ENCODE measurements at regions not wholly inside any gene's neighbourhood (a gene's known extent, or its start where the extent isn't known, plus 50 kb on each side); places are given as distances from the start of the nearest gene placed in this dataset.

DNA sequence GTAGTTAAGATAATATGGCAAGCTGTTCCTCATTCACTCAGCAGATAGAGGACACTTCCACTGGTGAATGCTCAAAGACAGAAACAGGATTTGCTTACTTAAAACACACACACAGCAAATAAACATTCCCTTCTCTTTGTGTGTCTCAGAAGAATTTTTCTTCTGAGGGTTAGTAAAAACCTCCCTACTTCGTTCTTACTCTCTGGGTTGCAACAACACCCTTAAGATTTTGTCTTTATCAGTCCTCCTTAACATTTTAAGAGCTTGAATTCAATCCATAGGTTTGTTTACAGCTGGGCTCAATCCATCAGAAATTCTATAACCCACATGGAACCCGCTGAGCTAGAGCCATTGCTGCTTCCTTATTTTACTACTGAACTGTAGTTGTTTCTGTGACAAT is 237.4 kb upstream of the PIK3R1 start:
- Histone ChIP-seq H3K36me3 (no peaks in the 10 kb centered on the region), H3K27me3 (no peaks in the 10 kb centered on the region), H3K4me1 (peaks cover 17% of the 10 kb centered on the region), H3K4me3 (no peak overlapping the region), H3K27ac (peak overlapping the region; percentile 12), H3K9me3 (no peaks in the 10 kb centered on the region)
- no peak for DNase-seq (ENCODE audit: extremely low spot score in 2 of 2)
- TF ChIP-seq POLR2AphosphoS5 (IDR thresholded peaks at IDR 0.05; ENCODE audit: insufficient read depth in 1 of 2, low read depth in 1 of 2), result no peak
- TF ChIP-seq, protein P1, sequence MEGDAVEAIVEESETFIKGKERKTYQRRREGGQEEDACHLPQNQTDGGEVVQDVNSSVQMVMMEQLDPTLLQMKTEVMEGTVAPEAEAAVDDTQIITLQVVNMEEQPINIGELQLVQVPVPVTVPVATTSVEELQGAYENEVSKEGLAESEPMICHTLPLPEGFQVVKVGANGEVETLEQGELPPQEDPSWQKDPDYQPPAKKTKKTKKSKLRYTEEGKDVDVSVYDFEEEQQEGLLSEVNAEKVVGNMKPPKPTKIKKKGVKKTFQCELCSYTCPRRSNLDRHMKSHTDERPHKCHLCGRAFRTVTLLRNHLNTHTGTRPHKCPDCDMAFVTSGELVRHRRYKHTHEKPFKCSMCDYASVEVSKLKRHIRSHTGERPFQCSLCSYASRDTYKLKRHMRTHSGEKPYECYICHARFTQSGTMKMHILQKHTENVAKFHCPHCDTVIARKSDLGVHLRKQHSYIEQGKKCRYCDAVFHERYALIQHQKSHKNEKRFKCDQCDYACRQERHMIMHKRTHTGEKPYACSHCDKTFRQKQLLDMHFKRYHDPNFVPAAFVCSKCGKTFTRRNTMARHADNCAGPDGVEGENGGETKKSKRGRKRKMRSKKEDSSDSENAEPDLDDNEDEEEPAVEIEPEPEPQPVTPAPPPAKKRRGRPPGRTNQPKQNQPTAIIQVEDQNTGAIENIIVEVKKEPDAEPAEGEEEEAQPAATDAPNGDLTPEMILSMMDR (IDR thresholded peaks at IDR 0.05), result no peak
- TF ChIP-seq POLR2A (IDR thresholded peaks at IDR 0.05), result no peak
- intact Hi-C loops (cut with DNase I), result no loop called here

DNA sequence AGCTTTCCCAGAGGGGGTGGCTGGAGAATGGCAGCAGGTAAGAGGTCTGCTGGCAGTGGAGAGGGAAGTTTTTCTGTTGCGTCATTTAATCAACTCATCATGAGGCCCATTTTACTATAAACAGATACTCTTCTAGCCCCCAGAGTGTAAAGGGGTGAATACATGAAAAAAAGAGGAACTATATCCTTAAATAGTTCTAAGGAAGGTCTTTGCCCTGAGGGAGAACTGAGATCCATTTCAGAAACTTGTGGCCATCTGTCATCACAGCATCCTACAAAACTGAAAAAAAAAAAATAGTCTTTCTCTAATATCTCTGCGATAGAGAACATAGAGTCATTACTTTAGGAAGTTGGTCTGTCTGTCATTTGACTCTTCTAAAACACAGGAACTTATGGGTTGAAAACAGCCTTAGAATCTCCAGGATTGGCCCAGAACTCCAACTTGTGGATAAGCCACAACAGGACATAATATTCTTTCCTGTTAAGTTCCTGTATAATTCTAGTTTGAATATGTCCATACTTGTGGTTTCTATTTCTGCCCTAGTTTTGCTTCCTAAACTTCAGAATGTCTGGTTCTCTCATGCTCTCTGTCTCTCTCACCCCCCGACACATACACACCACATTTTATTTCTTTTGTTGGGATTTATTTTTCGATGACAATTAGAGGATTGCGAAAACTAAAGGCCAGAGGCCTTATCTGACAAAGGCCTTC is 238.5 kb upstream of the PIK3R1 start:
- no peak for TF ChIP-seq POLR2AphosphoS5 (IDR thresholded peaks at IDR 0.05; ENCODE audit: insufficient read depth in 1 of 2, low read depth in 1 of 2)
- no peak for TF ChIP-seq POLR2A (IDR thresholded peaks at IDR 0.05)
- TF ChIP-seq, protein P1 (IDR thresholded peaks at IDR 0.05), result no peak
- intact Hi-C loops (cut with DNase I), result no loop called here
- Histone ChIP-seq H3K9me3 (no peaks in the 10 kb centered on the region), H3K27me3 (no peaks in the 10 kb centered on the region), H3K4me1 (peaks cover 24% of the 10 kb centered on the region), H3K4me3 (no peak overlapping the region), H3K36me3 (no peaks in the 10 kb centered on the region), H3K27ac (peak overlapping the region; percentile 42)
- no peak for DNase-seq (ENCODE audit: extremely low spot score in 2 of 2)

DNA sequence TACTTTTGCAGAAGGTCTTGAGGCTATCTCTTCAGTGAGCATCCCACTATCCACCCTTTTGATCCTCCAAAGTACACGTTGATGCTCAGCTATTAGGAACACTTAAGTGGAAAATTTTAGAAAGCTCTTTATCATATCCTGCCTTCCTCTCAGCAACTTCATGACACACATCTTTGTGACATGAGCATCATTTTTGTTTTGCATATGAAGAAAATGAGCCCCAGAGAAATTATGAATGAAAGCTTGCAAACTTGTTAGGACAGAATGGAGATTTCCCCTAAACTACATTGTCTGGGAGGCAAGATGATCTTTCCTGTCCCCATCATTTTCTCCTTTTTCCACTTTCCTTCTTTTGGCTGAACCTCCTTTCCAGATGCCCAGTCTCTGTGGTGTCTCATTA is 239.4 kb upstream of the PIK3R1 start:
- DNase-seq (ENCODE audit: extremely low spot score in 2 of 2), result no peak
- intact Hi-C loops (cut with DNase I), result no loop called here
- Histone ChIP-seq H3K27me3 (no peaks in the 10 kb centered on the region), H3K9me3 (no peaks in the 10 kb centered on the region), H3K4me1 (peaks cover 33% of the 10 kb centered on the region), H3K4me3 (no peak overlapping the region), H3K36me3 (no peaks in the 10 kb centered on the region), H3K27ac (no peak overlapping the region)
- TF ChIP-seq, protein P1 (IDR thresholded peaks at IDR 0.05), result no peak
- TF ChIP-seq POLR2A (IDR thresholded peaks at IDR 0.05) (no peak), POLR2AphosphoS5 (IDR thresholded peaks at IDR 0.05; ENCODE audit: insufficient read depth in 1 of 2, low read depth in 1 of 2) (no peak)

- intact Hi-C loops (cut with DNase I), result no loop called here
- Histone ChIP-seq H3K27me3 (no peaks in the 10 kb centered on the region), H3K36me3 (no peaks in the 10 kb centered on the region), H3K27ac (no peak overlapping the region), H3K4me3 (no peak overlapping the region), H3K4me1 (peaks cover 46% of the 10 kb centered on the region), H3K9me3 (no peaks in the 10 kb centered on the region)
- DNase-seq (ENCODE audit: extremely low spot score in 2 of 2), result no peak
- TF ChIP-seq, protein P1 (IDR thresholded peaks at IDR 0.05), result no peak
- TF ChIP-seq POLR2AphosphoS5 (IDR thresholded peaks at IDR 0.05; ENCODE audit: insufficient read depth in 1 of 2, low read depth in 1 of 2), result no peak
- no peak for TF ChIP-seq POLR2A (IDR thresholded peaks at IDR 0.05)
Measured at GRCh38 chr5:67974471-67974870, 241.1 kb upstream of the PIK3R1 start.

DNA sequence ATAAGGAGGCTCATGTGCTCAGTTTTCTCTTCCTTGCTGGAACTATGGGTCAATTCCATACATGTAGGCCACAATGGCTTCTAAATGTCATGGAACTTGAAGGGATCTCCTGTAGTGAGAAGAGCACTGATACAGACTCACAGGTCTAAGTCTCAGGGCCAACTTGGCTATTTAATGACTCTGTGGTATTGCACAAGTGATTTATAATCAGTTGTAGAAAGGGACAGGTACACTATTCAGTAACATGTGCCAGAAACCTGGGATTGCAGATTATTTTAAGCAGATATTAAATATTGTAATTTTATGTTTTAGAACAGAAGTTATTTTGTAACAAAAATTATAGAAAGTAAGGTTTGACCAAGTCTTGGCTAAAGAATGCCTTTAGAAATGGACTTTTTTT is 241.5 kb upstream of the PIK3R1 start:
- TF ChIP-seq POLR2AphosphoS5 (IDR thresholded peaks at IDR 0.05; ENCODE audit: insufficient read depth in 1 of 2, low read depth in 1 of 2) (no peak), POLR2A (IDR thresholded peaks at IDR 0.05) (no peak)
- TF ChIP-seq, protein P1 (IDR thresholded peaks at IDR 0.05), result no peak
- no peaks in the 10 kb centered on the region for H3K9me3 ChIP-seq
- H3K4me3 ChIP-seq, result no peak overlapping the region
- H3K27me3 ChIP-seq, result no peaks in the 10 kb centered on the region
- no peaks in the 10 kb centered on the region for H3K36me3 ChIP-seq
- H3K27ac ChIP-seq, result no peak overlapping the region
- intact Hi-C loops (cut with DNase I), result no loop called here
- DNase-seq (ENCODE audit: extremely low spot score in 2 of 2), result no peak
- H3K4me1 ChIP-seq, result peaks cover 46% of the 10 kb centered on the region

All from vagina (tissue), 2 donors.